NCI-H510A treated with DMSO at 0.1 percent for 48 hours (cell line): ENCODE measurements at regions not wholly inside any gene's neighbourhood (a gene's known extent, or its start where the extent isn't known, plus 50 kb on each side); places are given as distances from the start of the nearest gene placed in this dataset.
"Not testable (repeated sequence)": the region's sequence is repeated elsewhere in the genome, so short reads cannot be mapped to it uniquely, and the experiment has no call there.

Experiments used
- DNase-seq: peaks from one replicate; lab custom pipeline; 2025; lab: John Stamatoyannopoulos, UW

GRCh38 chr5:143527808-143528207 is 124.3 kb upstream of the NR3C1 start:
- DNase-seq = no peak

DNA sequence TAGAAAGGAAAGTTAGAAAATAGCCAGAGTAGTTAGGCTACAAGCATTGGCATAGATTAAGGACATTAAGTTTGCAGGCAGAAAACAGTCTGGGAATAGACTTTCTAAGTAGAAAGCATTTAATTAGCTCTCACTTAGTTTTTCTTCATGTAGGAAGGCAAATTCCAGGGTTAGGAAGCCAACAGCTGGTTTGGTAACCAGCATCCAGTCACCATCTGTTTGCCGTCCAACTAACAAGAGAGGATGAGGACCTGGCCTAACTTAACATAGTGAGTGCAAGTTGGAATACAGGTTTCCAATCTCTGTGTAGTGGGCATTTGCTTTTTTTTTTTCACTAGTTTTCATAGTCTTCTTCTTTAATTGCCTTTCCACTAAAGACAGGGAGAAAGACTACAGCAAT is 121.7 kb upstream of the NR3C1 start:
- DNase-seq = no peak

- DNase-seq = no peak
Observed at GRCh38 chr5:143524338-143524945, 121.0 kb upstream of the NR3C1 start.

- no peak for DNase-seq
Observed at GRCh38 chr5:143521846-143522400, 118.4 kb upstream of the NR3C1 start.

- no peak for DNase-seq
Observed at GRCh38 chr5:143521141-143521540, 117.7 kb upstream of the NR3C1 start.

GRCh38 chr5:143519215-143519614 is 115.7 kb upstream of the NR3C1 start:
- DNase-seq = not testable (repeated sequence)

DNA sequence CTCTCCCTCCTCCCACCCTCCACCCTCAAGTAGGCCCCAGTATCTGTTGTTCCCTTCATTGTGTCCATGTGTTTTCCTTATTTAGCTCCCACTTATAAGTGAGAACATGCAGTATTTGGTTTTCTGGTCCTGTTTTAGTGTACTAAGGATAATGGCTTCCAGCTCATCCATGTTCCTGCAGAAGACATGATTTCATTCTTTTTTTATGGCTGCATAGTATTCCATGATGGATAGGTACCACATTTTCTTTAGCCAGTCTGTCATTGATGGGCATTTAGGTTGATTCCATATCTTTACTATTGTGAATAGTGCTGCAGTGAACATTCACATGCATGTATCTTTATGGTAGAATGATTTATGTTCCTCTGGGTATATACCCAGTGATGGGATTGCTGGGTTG is 114.3 kb upstream of the NR3C1 start:
- not testable (repeated sequence) for DNase-seq

DNA sequence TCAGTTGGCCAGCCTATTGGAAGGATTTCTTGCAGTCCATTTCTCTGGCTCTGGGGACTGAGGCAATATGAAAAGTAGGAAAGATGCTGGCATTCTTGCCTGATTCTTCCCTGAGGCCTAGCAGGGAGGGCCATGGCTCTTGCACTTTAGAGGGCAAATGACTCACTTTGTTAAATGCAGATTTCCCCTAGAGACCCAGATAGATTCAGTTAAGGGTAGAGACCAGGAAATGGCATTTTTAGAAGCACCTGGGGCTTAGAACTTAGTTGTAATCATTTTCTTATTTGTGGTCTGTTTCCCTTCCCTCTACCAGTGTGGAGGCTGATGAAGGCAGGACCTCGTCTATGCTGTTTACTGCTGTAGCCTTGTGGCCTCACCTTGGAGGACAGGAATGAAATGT is 112.8 kb upstream of the NR3C1 start:
- no peak for DNase-seq

DNA sequence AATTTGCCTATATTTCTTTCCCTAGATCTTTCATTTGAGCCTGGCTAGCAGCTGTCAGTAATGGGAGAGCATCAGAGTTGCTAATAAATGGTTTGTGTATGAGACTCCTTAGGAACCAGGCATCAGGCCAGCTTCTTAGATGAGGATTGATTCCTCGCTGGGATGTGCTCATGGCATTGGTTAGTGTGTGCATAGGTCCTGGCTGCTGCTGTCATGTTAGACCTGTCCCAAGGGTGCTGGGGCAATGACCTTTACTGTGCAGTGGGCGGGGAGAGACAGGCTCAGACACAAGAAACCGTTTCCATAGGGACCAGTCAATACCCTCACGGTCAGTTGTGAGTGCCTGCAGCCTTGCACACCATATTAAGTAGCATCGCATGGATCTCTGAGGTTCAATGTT is 112.3 kb upstream of the NR3C1 start:
- DNase-seq = no peak

GRCh38 chr5:143514616-143515335 is 111.3 kb upstream of the NR3C1 start:
- no peak for DNase-seq

DNA sequence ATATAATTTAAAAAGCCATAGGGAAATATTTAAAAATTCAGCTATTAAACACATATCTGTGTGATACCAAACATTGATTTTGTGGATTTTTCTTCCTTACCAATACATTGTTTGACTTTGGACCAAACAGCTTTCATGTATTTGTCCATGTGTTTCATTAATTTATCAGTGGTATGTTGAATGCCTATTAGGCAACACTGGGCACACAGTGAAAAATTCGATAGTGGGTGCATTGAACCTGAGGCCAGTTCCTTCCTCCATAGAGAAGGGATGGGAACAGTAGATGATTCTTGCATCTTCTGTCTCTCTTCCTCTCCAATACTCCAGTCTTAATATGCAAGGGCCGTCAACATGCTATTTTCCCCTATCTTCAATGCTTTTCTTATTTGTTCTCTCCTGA is 110.2 kb upstream of the NR3C1 start:
- DNase-seq = no peak

- no peak for DNase-seq
Observed at GRCh38 chr5:143511736-143512135, 108.2 kb upstream of the NR3C1 start.

- no peak for DNase-seq
Observed at GRCh38 chr5:143509758-143510221, 106.3 kb upstream of the NR3C1 start.

GRCh38 chr5:143506836-143507552 is 103.5 kb upstream of the NR3C1 start:
- DNase-seq = no peak

GRCh38 chr5:143505934-143506333 is 102.4 kb upstream of the NR3C1 start:
- no peak for DNase-seq

GRCh38 chr5:143505354-143505753 is 101.9 kb upstream of the NR3C1 start:
- no peak for DNase-seq

GRCh38 chr5:143501310-143502044 is 98.0 kb upstream of the NR3C1 start:
- DNase-seq = no peak

DNA sequence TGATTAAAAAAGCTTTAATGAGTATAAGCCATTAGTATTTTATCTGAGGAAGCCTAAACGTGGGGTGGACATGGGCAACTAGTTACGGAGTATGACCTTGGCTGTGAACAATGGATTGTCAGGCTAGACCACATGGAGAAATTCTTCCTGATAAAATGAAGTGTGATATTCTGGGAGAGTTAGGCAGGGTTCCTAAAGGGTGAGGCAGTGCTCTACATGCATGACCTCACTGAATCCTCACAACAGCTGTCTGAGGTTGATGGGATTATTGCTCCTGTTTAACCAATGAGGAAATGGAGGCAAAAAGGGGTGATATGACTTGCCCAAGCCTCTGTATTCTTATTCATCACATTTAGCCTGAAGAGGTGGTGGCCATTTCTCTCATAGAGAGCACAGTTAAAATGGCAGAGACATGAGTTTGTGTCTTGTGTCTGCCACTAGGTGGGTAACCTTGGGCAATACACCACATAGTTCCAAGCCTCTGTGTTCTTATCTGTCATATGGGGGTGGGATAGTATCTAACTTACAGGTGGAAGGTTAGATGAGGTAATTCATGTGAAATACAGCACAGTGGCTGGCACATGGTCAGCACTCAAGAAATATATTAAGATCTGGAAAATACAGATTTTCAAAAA is 96.1 kb upstream of the NR3C1 start:
- DNase-seq = no peak

DNA sequence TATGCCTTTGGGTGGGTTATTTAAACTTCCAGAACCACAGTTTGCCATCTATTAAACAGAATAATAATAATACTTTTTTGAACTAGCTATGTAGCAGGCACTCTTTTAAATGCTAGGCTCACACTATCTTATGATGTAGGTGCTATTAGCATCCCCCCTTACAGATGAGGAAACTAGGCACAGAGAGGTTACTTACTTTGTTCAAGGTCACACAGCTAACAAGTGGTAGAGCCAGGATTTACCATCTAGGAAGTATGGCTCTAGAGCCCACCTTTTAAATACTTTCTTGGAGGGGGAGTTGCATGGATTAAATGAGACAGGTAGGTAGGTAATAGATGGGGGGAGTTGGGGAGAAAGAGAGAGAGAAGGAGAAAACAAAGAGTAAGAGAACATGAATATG is 95.3 kb upstream of the NR3C1 start:
- DNase-seq = no peak

- no peak for DNase-seq
Observed at GRCh38 chr5:143497749-143498148, 94.3 kb upstream of the NR3C1 start.

GRCh38 chr5:143496943-143497342 is 93.5 kb upstream of the NR3C1 start:
- DNase-seq = no peak

- DNase-seq = no peak
Observed at GRCh38 chr5:143495821-143496275, 92.4 kb upstream of the NR3C1 start.
